Stimulated activated CD8-positive, alpha-beta memory T cell treated with anti-CD3 and anti-CD28 coated beads, Interleukin-15, amount 100 ng/mL, for 48 hours (primary cell): ENCODE measurements at regions not wholly inside any gene's neighbourhood (a gene's known extent, or its start where the extent isn't known, plus 50 kb on each side); places are given as distances from the start of the nearest gene placed in this dataset.
A peak's percentile ranks its signal among the peaks of the same experiment; 100 is the strongest.
"Not testable (repeated sequence)": the region's sequence is repeated elsewhere in the genome, so short reads cannot be mapped to it uniquely, and the experiment has no call there.

Experiments
- DNase-seq, 2 donors: peaks; one replicate each; pipeline ENCODE4 v3.0.0-alpha.2; 2020; ENCODE audit warnings: low read depth in 2 of 2

DNA sequence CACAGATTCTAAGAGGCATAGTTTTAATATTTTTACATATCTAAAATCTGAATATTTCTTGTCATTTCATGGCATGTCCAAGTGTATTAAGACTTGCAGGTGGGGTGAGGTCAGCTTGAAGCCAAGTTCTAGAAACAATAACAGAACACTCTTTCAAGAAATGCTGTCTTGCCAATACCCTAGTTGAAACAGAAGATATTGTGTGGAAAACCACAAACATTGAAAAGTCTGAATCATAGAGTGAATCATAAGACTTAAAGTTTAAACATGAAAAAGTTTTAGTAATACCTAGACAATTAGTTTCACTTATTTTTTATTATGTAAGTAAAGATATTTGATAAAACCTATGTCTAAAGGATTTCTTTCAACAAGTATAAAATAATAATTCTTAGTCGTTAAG is 191.5 kb upstream of the CAND1 start:
- DNase-seq, result no peak

DNA sequence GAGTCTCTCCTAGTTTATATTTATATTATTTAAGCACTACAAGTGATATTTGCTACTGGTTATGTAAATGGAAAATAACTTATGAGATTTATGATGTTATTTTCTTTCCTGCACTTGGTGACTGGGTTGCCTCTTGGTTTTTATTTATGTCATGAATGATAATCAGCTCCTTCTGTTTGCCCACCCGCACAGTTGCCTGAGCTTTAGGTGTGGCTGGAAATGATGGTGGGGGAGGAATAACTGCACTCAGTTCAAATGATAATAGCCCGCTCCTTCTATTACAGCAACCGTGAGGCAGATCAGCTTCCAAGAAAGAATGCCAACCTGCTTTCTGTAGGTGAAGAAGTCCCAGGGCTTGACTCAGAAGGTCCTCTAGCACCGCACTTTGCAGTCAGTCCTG is 190.2 kb upstream of the CAND1 start:
- no peak for DNase-seq

DNA sequence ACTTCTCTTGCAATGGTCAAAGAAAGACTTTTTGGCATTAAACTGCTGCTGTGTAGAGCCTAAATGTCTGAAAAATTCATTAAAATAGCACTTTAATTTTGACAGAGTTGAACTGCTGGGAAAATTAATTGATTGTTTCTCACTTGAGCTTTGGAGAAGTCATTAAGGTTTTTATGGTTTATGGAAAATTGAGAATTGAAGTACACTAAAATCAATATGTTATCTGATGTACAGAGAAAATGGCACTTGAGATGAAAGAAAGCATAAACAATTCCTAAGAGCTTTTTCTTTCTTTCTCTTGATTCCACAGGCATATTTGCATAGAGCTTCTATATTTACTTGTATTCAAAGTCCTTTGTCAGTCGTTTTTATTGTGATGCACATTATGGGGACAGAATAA is 188.5 kb upstream of the CAND1 start:
- DNase-seq, result no peak

DNA sequence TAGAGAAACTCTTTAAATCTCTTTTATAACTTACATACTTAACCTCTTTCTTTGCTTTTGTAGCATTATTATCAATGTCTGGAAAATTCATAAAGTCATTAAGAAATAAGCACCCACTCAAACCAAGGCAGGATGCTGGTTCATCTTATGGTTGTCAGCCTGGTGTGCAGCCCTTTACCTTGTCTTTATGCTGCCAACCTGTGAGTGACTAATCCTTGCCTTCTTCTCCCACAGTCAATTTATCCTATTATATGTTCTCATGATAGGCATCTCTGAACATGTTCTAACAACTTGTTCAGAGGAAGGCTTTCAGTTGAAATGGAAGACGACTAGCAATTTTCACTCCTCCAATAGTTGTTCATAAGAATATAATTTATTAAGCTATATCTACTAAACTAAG is 186.9 kb upstream of the CAND1 start:
- no peak for DNase-seq

DNA sequence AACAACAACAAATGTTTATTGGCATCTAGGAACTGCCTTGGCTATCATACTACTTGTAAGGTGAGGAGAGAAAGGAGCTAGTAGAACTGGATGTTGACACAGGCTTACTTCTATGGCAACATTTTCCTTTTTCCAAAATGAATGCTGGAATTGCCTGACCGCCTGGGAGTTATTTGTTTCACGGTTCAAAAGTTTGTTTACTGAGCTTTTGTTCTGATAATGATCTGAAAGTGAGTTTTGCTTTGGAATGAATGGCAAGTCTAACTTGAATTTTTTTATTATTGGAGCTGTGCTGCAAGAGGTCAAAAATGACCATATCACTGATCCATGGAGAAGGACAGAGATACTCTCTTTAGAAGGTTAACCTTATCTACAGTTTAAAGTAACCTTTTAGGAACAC is 183.5 kb upstream of the CAND1 start:
- DNase-seq, result no peak

DNA sequence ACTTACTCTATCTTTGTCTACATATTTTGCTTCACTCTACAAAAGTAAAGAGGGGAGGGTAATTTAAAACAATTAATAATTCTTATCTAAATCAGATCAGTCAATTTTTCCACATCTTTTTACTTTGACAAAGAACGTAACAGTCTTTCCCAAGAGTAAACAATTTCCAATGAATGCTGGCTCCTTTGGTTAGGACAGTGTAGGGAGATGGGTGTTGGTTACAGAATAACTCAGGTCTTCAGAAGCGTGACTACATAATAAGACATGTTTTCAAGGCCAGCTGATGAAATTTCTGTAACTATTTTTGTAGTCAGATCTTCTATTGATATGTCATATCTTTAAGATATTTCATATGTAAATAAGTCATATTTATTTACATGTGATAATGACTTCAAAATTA is 183.0 kb upstream of the CAND1 start:
- no peak for DNase-seq

DNA sequence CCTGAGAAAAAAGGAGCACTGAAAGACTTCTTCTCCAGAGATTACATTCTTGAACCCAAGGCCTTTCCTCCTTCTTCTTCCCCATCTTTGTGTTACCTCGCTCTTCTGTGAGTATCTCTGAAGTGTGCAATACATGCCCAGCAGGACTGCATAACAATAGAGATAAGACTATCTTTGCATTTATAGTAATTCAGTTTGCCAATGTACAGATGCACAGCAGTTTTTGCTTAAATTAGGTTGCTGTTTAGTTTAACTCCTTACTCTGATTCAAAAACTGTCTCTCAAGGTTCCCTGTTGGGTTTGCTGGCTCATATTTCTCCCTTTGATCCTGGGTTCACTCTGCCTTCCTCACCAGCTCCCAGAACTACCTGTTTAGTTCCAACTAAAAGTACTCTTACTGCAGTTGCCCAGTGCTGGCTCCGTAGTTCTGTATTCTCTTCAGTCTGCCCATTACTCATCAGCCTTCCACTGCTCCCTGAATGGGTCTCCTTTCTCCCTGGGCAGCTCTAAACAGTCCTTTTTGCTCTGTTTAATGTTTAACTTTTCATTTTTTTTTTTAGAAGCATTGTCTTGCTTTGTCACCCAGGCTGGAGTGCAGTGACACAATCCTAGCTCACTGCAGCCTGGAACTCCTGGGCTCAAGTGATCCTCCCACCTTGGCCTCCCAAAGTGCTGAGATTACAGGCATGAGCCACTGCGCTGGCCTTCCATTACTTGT is 180.6 kb upstream of the CAND1 start:
- DNase-seq, result no peak

DNA sequence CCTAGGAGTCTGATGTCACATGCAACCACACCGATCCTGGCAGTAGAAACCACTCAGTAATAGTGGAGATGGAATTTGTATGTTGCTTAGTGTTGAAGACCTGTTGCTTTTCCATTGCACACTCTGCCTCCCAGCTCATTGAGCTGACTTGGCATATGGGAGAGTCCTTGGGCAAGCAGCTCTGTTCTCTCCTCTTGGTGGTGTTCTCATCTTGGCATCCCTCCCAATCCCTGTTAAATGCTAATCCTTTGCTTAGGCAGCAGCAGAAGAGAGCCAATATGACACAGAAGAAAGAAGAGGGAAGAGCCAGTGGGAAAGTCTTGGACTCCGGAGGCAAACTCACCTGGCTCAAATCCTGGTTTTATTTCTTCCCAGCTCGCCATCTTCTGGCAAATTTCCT is 178.0 kb upstream of the CAND1 start:
- no peak for DNase-seq

DNA sequence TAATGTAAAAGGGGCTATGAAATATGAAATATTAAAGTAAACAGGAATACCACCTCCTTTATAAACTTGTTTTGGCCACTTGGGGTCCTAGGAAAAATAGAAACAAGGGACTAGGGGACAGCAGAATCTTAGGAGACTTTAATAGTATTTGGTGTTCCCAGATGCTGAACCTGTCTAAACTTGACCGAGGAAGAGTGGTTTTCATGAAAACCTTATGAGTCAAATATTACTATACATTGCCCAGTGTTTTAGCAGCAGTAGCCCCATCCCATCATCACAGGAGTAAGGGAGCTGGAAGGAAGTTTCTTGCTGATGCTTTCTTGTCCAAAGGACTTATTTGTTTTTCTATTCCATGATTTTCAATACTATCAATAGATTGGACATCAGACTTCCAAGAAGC is 177.5 kb upstream of the CAND1 start:
- no peak for DNase-seq

DNA sequence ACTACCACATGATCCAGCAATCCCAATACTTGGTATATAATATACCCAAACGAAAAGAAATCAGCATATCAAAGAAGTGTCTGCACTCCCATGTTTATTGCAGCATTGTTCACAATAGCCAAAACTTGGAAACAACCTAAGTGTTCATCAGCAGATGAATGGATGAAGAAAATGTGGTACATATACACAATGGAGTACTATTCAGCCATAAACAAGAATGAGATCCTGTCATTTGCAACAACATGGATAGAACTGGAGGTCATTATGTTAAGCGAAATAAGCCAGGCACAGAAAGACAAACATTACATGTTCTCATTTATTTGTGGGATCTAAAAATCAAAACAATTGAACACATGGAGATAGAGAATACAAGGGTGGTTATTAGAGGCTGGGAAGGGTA is 176.2 kb upstream of the CAND1 start:
- not testable (repeated sequence) for DNase-seq

DNA sequence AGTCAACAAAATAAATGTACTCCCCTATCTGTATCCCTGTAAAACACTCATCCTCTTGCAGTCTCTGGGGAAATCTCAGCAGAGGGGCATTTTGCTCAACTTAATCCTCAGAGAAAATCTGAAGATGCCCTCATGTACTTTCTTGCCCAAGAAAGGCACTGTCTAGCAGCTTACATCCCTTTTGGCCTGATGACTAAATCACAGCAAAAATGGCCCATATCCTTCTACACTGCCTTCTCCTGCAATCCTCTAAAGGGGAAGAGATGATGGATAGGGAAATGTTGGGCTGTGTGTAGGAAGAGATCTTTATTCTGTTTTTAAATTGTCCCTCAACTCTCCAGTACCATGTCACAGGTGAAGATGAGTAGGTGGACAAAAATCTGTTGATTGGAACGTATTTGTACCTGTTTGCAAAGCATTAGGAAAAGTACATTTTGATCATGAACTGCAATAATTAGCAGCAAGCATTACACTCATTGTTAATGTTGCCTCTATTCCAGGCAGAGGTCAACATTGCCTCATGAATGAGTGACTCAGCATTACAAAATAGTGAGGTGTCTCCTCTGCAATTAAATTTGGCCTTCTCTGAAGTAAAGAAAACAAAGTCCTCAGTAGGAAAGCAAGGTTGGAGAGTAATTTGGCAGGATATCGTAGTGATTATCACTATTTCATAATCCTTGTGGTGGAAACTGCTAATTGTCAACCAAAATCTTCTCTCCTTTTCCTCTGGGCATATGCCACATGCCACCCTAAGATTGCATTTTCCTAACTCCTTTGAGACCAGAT is 172.4 kb upstream of the CAND1 start:
- no peak for DNase-seq

DNA sequence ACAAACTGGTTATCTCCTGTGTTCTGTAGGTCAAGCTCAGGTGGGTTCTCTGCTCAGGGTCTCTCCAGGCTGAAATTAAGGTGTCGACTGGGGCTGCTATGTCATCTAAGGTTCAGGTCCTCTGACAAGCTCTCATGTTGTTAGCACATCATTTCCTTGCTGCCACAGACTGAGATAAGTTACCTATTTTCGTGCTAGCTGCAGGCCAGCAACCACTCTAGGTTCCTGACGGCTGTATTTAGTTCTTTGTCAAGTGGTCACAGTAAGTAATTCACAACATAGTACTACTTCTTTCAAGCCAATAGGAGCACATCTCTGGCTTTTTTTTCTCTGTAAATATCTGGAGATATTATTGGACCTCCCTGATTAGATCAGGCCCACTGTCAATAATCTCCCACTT is 169.3 kb upstream of the CAND1 start:
- DNase-seq, result no peak

DNA sequence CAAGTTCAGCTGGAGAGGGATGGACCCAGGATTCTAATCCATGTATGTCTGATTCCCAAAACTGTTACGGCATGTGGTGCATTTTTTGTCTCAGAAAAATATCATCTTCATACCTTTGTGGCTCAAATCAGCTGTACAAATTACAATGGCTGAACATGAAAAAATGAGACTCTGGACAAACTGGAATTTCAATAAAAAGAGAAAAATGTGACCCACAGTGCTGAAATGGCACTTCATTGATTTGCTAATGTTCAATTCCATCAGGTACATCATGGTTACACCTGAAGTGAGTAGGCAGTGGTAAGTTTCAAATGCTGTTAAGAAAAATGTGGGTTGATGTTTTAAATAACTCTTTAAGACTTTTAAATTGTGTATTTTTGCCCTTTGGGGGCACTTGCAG is 165.6 kb upstream of the CAND1 start:
- no peak for DNase-seq

DNA sequence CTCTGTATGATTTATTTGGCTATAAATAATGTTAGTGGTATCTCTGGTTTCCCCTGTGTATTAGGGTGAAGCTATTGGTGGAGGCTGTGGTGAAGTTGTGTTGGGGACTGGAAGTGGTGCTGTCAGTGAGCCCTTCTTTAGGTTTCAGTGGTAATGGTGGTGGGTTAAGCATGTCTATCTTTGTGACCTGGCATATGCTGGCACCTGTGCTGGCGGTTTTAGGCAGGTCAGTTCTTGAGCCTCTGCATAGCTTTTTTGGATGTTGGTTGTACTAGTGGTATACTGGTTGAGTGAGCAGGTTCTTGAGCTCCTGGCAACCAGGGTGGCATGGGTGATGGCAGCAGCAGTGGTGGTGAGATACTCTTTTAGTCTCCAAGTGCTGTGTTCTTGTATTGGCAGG is 161.9 kb upstream of the CAND1 start:
- DNase-seq, result no peak

DNA sequence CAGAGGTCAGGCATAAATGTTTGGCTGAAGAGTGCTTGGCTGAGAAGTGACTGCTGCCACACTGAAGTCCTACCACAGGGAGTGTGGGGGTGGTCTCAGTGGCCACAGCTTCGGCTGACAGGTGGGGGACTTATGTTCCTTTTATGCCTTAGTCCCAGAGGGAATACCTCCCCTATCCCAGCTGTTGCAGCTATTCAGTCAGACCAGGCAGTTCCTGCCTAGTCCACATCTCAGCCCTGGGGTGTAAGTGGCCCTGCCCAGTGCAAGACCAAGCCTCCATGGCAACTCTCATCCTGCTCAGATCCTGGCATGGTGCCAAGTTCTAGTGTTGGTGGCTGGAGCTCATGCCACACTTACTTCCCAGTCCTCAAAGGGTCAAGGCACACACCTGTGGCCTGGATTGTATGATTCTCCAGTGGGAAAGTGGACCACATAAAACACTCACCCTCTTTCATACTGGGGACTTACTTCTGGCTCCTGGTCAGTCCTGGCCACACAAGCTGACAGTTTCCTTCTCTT is 161.3 kb upstream of the CAND1 start:
- no peak for DNase-seq

DNA sequence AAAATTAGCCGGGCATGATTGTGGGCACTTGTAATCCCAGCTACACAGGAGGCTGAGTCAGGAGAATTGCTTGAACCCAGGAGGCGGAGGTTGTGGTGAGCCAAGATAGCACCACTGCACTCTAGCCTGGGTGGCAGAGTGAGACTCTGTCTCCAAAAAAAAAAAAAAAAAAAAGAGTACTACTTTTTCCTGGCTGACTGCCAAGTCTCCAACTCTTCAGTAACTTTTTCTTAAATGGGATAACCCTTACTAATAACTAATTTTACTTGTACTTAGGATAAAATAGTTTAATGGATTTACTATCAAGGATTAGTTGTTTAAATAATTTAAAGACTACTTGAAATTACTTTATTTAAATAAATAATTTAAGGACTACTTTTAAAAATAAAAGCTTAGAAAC is 158.8 kb upstream of the CAND1 start:
- DNase-seq, result not testable (repeated sequence)

DNA sequence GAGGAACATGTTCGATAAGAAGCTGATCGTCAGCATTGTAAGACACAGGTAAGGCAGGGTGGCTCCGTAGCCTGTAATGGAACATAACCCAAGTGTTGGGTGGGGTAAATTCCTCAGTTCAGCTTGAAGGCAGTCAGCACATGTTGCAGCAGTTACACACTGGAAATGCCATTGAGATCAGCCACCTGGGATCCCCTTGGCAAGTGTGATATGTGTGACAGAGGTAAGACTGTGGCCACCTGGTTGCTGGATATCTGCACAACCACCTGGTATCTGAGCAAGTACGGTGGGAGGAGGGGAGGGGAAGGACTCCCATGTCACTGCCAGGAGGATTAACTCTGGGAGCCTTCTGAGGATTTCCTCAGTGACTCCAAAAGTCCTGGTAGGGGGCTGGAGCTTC is 158.0 kb upstream of the CAND1 start:
- no peak for DNase-seq

DNA sequence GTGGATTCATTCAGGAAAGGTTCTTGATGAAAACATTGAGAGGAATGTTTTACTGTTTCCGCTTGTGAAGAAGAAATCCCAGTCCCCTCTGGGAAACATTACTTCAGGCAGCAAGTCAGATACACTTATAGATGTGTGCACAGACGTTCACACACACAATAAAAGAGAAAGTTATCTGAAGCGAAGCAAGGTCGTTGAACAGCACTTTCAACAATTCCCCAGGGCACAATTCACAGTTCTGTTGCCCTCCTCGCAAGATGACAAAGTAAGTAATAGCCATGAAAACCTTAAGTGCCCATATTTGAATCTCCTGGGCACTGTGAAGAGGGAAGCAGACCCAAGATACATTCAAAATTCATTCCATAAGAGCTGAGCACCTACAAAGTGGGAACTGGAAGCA is 156.6 kb upstream of the CAND1 start:
- DNase-seq, result no peak

DNA sequence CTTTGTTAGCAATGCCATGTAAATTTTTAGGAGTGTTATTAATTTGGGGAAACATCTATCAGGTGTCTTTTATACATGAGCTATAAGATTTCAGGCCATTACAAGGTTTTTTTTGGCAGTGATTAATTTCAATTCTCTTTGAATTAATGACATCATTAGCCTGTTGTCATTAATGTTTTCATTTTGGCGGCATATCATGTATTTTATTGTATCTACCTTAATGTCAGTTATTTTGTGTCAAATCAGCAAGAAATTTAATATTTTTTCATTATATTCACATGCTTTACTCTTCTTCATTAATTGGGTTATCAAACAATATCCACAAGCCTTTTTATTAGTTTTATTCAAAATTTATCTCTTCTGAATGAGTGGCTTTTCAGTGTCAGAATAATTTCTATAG is 153.0 kb upstream of the CAND1 start:
- DNase-seq, result no peak

DNA sequence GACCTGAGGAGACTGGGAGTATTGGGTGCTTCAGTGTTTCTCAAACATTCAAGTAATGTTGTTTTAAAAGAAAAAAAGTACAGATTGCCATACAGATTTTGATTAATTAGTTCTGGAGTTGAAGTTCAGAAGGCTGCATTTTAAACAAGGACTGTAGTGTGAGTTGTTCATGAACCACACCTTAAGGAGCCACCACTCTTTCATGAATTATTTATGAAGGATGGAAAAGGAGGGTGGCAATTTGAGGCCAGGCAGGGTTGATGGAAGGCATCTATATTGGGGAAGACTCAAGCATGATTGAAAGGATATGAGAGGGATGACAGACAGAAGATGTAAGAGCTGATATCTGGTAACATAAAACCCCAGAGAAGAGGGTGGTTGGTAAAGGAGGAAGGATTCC is 146.6 kb upstream of the CAND1 start:
- no peak for DNase-seq

DNA sequence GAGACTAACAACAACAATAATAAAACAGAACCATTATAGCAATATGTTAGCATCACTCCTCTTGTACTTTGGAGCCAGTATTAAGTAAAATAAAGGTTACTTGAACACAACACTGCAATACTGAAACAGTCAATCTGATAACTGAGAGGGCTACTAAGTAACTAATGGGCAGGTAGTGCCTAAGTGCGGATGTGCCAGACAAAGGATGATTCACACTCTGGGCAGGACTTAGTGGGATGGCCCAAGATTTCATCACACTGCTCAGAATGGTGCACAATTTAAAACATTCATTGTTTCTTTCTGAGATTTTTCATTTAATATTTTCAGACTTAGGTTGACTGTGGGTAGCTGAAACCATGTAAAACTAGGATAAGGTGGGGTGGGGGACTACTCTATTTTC is 131.9 kb upstream of the CAND1 start:
- no peak for DNase-seq

DNA sequence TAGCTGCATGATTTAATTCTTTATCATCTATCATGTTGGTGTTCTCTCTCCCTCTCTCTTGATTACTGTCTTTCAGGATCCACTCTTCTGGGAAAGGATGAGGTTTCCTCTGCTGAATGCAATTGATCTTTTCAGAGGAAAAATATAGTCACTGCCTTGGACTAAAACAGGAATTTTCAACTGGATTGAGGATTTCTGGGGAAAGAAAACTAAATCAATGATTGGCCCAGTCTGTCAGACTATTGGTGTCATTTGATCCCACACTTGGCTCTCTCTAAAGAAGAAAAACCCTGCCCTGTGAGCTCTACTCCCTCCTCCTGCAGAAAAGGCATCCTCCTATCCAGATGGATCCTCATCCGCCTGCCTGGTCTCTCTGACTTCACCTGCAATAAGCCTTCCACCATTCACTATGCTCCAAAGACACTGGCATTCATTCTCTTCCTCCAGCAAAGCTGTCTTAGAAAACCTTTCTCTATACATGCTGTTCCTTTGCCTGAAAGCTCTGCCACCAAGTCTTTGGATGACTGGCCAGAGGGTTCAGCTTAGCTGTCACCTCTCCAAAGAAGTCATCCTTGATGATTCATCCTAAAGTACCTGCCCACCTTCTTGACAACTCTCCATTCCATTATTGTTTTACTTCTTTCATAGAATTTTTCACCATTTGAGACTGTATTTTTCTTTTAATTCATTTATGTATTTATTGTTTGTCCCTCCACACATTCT is 127.7 kb upstream of the CAND1 start:
- peak in 1 of 2 donors; percentile 9 for DNase-seq

DNA sequence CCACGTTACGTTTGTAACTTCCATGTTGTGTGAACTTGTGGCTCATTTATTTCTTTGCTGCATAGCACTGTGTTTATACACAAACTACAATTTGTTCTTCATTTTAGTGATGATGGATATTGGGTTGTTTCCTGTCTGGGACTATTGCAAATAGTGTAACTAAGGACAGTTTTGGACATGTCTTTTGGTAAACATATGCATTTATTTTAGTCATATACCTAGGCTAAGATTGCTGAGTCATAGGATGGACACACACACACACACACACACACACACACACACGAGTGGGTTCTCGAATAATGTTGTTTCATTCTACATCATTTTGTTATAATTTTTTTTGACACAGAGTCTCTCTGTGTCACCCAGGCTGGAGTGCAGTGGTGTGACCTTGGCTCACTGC is 123.5 kb upstream of the CAND1 start:
- DNase-seq, result no peak
